Liver (tissue), 7 donors: ENCODE measurements at regions not wholly inside any gene's neighbourhood (a gene's known extent, or its start where the extent isn't known, plus 50 kb on each side); places are given as distances from the start of the nearest gene placed in this dataset.
"Not testable (repeated sequence)": the region's sequence is repeated elsewhere in the genome, so short reads cannot be mapped to it uniquely, and the experiment has no call there.

ENCODE experiments used
- DNase-seq: peaks from one replicate; pipeline ENCODE4 v3.0.0-alpha.2; 2017; ENCODE audit warnings: low spot score
- H3K27ac ChIP-seq, 2 donors: one replicate each; pipeline ENCODE4 v1.7.0; 2013; ENCODE audit warnings: inconsistent platforms in 2 of 2, low read length in 2 of 2, control low read depth in 1 of 2, low read depth in 1 of 2, mild to moderate bottlenecking in 1 of 2
- H3K27me3 ChIP-seq, 4 donors: one replicate each; pipeline versions ENCODE4 v1.6.1 to v1.7.0; 2013; ENCODE audit warnings: low read length in 3 of 4, inconsistent platforms in 1 of 4, mild to moderate bottlenecking in 1 of 4, moderate library complexity in 1 of 4; ENCODE audit not compliant: control insufficient read depth in 4 of 4, insufficient read depth in 4 of 4
- H3K36me3 ChIP-seq, 4 donors: one replicate each; pipeline versions ENCODE4 v1.6.1 to v1.7.0; 2013; ENCODE audit warnings: low read length in 3 of 4, mild to moderate bottlenecking in 3 of 4, low read depth in 1 of 4, moderate library complexity in 1 of 4; ENCODE audit not compliant: control insufficient read depth in 4 of 4, insufficient read depth in 3 of 4
- H3K4me1 ChIP-seq, 4 donors: one replicate each; pipeline versions ENCODE4 v1.6.1 to v1.7.0; 2013; ENCODE audit warnings: low read length in 3 of 4, mild to moderate bottlenecking in 3 of 4, moderate library complexity in 1 of 4; ENCODE audit not compliant: control insufficient read depth in 4 of 4, insufficient read depth in 4 of 4
- H3K4me3 ChIP-seq, 3 donors: one replicate each; pipeline versions ENCODE4 v1.6.1 to v1.7.0; 2013; ENCODE audit warnings: low read length in 3 of 3, control low read depth in 1 of 3, low read depth in 1 of 3, mild to moderate bottlenecking in 1 of 3
- H3K9ac ChIP-seq, 2 donors: one replicate each; pipeline ENCODE4 v1.7.0; 2013; ENCODE audit warnings: low read length in 2 of 2, mild to moderate bottlenecking in 2 of 2, moderate library complexity in 2 of 2, control low read depth in 1 of 2, low read depth in 1 of 2
- H3K9me3 ChIP-seq, 4 donors: one replicate each; pipeline versions ENCODE4 v1.6.1 to v1.7.0; 2013; ENCODE audit warnings: low read length in 3 of 4; ENCODE audit not compliant: control insufficient read depth in 4 of 4
- RAD21 ChIP-seq, 2 donors: IDR thresholded peaks; 2 replicates each; pipeline ENCODE4 v1.6.1; 2016; ENCODE audit warnings: antibody characterized with exemption in 2 of 2, mild to moderate bottlenecking in 2 of 2
- WGBS: extraction: QIAGEN DNeasy Blood & Tissue Kit; methylation state at CpG from one replicate; pipeline ENCODE4 v1.1.7; 2013; 5-methylcytosine and 5-hydroxymethylcytosine counted together
- donor health status: healthy.
- donor health status: healthy.
- donor health status: healthy.
- donor health status: healthy.

- not testable (repeated sequence) for H3K9me3 ChIP-seq, DNase-seq, H3K27me3 ChIP-seq, H3K27ac ChIP-seq, H3K4me3 ChIP-seq, H3K36me3 ChIP-seq, H3K4me1 ChIP-seq, H3K9ac ChIP-seq
- 1% methylated on average over 28 of the region's 38 CpGs for WGBS
- TF ChIP-seq RAD21 (IDR thresholded peaks at IDR 0.05), result peak in 1 of 2 donors; percentile 22
Measured at GRCh38 chr1:143884532-143884931, 87.3 kb downstream of the FAM72C start.

GRCh38 chr1:143879757-143880536, 91.8 kb downstream of the FAM72C start:
- H3K4me3 ChIP-seq, H3K4me1 ChIP-seq, H3K36me3 ChIP-seq, H3K9ac ChIP-seq, H3K9me3 ChIP-seq, H3K27me3 ChIP-seq, H3K27ac ChIP-seq, DNase-seq: not testable (repeated sequence)
- 94% methylated on average over 2 of the region's 4 CpGs for WGBS

GRCh38 chr1:143875947-143876346, 95.8 kb downstream of the FAM72C start:
- H3K9me3 ChIP-seq, H3K36me3 ChIP-seq, H3K27me3 ChIP-seq, H3K9ac ChIP-seq, DNase-seq, H3K4me3 ChIP-seq, H3K27ac ChIP-seq, H3K4me1 ChIP-seq: not testable (repeated sequence)
- WGBS, result 50% methylated on average over 1 of the region's 5 CpGs

GRCh38 chr1:143874625-143875024, 97.2 kb downstream of the FAM72C start:
- not testable (repeated sequence) for H3K9ac ChIP-seq, H3K4me1 ChIP-seq, H3K36me3 ChIP-seq, H3K27ac ChIP-seq, DNase-seq, H3K4me3 ChIP-seq, H3K9me3 ChIP-seq, H3K27me3 ChIP-seq
- WGBS, result 54% methylated on average over 2 of the region's 2 CpGs

- WGBS, result 58% methylated on average over 2 of the region's 5 CpGs
- not testable (repeated sequence) for H3K4me1 ChIP-seq, H3K36me3 ChIP-seq, H3K4me3 ChIP-seq, H3K27ac ChIP-seq, H3K9me3 ChIP-seq, H3K9ac ChIP-seq, DNase-seq, H3K27me3 ChIP-seq
Measured at GRCh38 chr1:143873650-143874049, 98.1 kb downstream of the FAM72C start.

GRCh38 chr1:143870388-143870787, 101.4 kb downstream of the FAM72C start:
- H3K4me3 ChIP-seq, H3K9me3 ChIP-seq, H3K27me3 ChIP-seq, H3K9ac ChIP-seq, H3K4me1 ChIP-seq, H3K27ac ChIP-seq, H3K36me3 ChIP-seq, DNase-seq: not testable (repeated sequence)
- WGBS, result no CpG with 5 or more reads among the region's 1 CpG

GRCh38 chr1:143867590-143868220, 104.1 kb downstream of the FAM72C start:
- 8% methylated on average over 3 of the region's 5 CpGs for WGBS
- H3K4me3 ChIP-seq, H3K9me3 ChIP-seq, H3K36me3 ChIP-seq, DNase-seq, H3K27me3 ChIP-seq, H3K9ac ChIP-seq, H3K27ac ChIP-seq, H3K4me1 ChIP-seq: not testable (repeated sequence)

GRCh38 chr1:143863901-143864520, 107.8 kb downstream of the FAM72C start:
- not testable (repeated sequence) for H3K4me1 ChIP-seq, H3K27ac ChIP-seq, H3K36me3 ChIP-seq, H3K4me3 ChIP-seq, DNase-seq, H3K27me3 ChIP-seq, H3K9me3 ChIP-seq, H3K9ac ChIP-seq
- 38% methylated on average over 1 of the region's 1 CpG for WGBS
